Hematopoietic multipotent progenitor cell treated with erythropoietin and hydrocortisone succinate and interleukin-3 and kit ligand, for 4 days (in vitro differentiated cells): ENCODE measurements at regions not wholly inside any gene's neighbourhood (a gene's known extent, or its start where the extent isn't known, plus 50 kb on each side); places are given as distances from the start of the nearest gene placed in this dataset.

ENCODE experiments used
- DNase-seq: peaks from one replicate; pipeline ENCODE4 v3.0.0-alpha.2; 2015

DNA sequence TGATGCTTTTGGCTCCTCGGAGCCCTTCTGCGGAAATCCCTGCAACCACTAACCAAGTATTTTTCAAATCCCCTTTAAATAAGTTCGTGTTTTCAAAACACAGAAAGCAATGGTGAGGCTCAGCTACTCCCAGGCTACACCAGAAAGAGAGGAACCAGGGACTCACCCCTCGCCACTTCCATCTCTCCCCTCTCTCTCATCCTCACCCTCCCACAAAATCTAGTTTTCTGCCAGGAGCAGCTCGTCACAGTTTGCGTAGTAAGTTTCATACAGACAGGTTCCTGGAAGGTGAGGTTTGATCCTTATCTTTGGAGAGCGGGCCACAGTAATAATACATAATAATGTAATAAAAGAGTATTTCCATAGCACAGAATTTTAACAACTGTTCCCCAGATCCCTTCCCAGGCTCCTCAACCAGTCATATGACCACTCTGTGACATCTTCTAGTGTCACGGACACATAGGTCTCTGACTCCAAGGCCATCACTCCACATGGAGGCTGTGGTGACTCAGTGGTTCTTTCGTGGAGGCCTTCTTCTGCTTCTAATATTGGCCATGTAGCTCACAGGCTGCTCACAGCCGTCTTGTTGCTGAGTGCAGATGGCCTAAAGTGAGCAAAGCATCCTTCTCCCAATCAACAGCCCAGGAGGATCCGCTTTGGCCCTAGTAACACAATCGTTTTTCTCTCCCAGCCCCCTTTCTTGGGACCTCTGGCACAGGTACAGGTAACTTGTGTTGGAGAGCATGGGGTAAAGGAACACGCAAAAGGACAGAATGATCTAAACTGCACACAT is 295.7 kb downstream of the CDC5L start:
- no peak for DNase-seq

DNA sequence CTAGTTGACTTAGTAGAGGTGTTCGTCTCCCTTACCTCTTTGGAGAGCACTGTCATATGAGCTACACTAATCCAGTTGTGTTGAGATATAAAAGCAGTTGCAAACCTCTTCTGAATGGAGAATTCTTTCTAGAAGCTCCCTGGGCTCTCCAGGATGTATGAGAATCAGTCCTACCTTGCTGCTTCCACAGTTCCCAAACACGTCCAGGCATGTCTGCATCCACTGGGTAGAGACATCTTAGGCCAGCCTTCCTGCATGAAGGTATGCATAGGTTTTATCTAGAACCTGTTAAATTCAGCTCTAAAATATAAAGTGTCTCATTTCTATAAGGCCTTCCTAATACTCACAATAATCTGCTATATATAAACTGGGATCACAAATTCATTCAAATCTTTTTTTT is 297.7 kb downstream of the CDC5L start:
- no peak for DNase-seq

DNA sequence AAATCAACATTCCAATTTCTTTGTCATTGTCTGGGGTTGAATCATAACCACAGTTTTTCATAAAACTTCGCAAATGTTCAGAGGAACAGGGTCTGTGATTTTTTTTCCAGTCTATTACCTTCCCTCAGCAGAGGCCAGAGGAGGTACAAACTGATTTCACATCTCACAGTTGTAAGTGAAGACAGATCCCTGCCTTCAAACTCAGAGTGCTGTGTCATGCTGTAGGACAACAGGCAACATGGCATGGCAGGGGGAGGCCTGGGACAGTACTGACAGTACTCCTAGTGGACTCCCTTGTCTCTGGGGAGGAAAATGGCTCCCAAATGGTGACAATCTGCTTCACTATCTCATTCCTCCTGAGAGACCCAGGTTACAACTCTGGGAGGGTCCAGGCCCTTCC is 308.6 kb downstream of the CDC5L start:
- no peak for DNase-seq

DNA sequence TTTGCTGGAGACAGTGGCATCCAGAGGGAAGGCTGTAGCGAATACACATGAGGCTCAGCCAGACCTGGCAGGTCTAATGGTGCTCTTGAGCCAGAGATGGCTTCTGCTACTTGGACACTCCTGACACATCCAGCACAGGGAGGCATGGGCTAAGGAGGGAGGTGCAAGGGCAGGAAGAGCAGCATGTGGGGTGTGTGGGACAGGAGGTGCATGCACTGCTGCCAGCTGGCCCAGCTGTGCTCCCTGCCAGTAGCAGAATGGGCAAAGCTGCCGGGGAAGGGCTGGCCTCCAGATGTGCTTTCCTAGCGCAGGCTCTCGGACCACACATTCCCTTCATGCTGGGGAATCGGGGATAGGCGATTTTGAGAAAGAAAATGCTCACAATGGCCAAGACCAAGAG is 309.2 kb downstream of the CDC5L start:
- DNase-seq = no peak

DNA sequence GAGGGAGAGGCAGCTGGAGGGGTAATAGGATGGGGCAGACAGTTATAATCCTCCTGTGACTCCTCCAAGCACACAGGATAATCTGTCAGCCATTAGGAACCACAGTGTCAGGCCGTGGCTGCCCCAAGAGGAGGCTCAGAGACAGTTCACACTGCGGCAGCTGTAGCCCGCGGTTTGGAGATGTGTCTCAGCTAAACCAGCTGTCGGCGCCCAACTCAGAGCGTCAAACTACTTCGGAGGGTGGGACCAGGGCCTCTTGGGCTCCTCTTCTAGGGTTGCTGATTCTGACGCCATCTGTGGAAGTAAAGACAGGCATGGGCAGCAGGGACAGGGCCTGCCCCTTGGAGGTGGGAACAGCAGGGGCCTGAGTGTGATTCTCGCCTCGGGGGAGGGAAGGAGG is 309.8 kb downstream of the CDC5L start:
- DNase-seq = no peak

DNA sequence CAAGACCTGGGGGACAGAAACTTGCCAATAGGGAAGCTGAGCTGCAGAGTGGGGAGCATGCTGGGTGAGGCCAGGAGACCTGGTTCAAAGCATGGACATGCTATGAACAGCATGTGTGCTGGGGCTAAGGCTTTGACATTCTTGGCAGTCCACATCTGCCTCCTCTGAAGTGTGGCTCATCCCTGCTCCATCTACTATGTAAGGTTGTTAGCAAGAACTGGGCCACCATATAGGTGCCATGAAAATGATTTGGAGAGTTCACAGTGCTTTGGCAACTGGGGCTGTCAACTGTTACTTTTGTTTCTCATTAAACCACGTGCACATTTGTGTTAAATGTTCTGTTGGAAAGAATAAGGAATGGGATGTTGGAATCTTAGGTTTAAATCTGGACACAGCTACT is 311.1 kb downstream of the CDC5L start:
- no peak for DNase-seq

DNA sequence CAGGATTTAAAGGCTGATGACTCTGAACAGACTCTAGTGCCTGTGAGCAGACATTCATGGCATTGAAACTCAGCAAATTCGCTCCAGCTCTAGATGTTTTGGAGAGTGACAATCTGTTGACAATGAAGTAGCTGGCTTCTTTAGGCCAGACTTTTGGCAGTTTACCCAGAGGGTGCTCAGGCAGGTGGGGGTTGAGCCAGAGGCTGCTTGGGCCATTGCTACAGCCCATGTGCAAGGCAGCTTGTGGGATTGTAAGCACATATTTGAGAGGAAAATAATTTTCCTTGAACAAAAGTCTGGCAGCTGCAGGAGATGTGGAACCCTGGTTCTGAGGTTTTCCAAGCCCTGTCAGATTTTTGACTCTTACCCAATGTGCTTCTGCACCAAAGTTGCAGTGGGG is 311.6 kb downstream of the CDC5L start:
- no peak for DNase-seq

DNA sequence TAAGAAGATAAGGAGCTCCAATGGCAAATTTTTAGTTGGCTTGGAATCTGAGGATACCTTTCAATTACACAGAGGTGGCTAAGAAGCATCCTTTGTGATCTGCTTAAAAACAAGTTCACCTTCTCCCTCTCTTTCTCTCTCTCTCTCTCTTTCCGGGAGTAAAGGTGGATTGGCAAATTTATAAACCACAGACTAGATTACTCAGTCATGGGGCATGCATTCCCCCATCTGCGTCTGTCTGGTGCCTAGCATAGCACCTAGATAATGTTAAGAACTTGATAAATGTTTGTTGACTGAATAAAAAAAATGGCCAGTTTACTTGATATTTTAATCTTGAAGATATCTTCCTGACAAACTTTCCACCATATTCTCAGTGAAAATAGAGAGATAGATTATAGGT is 312.3 kb downstream of the CDC5L start:
- no peak for DNase-seq

DNA sequence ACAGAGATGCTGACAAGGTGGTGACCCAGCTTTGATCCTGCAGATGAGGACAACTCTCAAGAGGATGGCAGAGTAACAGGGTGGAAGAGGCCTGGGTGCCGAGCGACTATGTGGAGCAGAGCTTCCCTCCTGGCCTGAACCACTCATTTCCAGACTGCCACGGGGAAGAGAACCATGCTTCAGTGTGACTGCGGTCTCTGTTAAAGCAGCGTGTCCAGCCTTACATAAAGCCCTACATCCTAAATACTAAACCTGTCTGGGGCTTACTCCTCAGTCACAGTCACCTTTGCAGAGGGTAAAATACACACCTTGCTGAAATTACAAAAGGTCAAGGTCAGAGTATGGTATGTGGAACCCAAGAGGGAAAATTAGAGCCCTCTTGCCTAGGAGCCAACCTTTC is 312.9 kb downstream of the CDC5L start:
- no peak for DNase-seq

DNA sequence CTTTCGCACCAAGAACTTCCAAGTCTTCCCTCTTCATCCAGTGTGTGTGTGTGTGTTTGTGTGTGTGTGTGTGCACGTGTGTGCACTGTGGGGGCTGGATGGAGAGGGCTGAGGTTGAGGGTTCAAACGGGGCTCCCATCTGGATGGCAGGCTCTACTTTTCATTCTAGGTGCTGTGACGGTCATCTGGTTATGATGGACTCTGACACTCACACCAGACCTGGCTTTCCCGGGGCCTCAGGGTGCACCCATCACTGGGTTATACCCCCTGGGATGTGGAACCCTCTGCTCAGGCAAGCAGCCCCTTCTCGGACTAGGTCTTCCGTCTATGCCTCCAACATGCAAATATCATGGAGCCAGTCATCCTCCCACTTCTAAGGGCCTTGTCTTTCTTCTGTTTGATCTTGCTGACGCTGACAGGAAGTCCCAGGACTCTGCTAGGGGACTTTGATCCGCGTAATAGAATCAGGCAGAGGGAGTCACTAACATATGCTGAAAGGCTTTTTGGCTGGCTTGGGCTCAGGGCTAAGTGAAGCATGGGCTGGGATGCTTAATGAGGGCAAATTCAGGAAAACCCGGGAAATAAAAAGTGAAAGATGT is 313.6 kb downstream of the CDC5L start:
- no peak for DNase-seq

DNA sequence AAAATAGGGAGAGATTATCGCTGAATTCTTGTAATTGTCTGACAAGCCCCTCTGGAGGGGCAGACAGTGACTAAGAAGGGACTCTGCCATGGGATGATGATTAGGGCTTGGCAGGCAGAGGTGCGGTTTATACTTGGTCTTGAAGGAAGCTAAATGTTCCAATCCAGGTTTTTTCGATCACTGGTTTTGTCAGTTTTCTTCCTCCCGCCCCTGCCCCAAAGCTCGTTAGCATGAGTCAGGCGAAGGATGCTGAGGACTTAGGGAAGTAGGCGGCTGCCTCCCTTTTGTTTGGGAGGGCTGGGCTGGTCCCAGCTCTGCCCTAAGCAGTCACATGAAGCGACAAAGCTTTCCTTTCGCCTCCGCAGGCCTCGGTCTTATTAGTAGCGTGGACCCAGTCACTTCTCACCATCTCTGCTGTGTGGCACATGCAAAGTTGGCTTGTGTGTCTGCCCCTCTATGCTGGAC is 314.2 kb downstream of the CDC5L start:
- DNase-seq = no peak

DNA sequence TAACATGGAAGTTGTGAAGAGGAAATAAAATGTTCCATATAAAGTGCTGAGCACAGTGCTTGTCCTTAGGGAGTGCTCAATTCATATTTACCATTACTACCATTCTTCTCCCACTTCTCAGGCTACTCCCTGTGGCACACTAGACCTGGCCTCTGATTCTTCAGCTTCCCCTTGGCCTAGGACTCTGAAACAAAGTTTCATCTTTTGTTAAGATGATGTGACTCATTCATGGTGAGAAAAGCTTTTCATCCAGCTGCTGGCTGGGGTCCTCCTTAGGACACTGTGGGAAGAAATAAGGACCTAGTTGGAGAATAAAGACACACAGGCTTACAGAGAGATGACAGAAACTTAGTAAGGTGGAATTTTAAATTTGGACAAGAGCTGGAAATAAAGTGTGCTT is 314.8 kb downstream of the CDC5L start:
- DNase-seq = no peak

DNA sequence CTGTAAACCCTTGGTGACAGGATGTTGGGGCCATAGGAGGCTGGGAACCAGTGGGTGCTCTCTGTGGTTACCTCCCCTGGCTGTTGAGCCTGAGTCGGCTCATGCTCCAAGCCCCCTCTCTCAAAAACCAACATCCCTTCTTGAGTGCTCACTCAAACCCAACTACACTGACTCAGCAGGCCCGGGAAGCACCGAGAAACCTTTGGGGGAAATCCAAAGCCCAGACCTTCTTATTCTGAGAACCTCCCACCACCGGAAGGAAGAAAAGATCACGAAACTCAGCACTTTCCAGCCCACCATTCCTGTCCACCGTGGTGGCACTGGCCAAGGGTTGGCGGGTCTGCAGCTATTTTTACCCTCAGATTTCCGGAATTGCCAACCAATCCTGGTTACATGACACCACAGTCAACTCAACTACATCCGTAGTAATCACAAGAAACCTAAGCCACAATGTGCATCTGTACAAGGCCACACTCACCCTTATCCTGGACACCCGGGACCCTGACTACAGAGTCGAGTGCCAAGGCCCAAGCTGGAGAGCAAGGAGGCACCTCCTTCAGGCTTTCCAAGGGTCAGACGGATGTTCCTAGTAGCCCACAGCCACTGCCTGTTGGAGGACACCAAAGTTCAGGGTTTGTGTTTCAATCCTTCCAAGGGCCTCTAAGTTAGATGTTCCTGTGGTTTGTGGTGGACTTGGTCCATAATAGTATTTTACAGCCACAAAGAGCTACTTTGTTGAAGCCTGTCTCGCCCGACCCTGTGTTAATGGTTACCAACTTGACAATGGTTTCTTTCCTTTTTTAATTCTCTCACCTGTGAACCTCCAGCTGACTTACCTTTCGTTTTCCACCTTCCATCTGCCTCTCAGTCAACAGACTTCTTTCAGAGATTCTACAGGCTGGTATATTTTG is 317.0 kb downstream of the CDC5L start:
- DNase-seq = no peak

DNA sequence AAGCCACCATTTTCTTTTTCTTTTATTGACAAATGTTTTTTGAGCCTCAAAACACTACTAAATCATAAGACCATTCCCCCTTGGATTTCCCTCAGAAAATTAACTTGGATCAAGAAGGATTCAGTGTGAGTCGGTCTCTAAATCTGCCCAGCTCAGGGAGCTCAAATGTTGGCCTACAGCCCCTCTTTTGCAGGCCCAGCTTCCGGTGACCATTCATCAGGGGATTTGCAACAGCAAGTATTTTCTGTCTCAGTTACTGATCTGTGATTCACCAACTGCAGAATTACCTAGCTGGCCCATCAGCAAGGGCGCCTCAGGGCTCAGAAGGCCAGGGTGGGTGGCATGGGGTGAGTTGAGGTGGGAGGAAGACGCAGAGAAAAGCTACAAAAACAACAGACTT is 318.1 kb downstream of the CDC5L start:
- no peak for DNase-seq

DNA sequence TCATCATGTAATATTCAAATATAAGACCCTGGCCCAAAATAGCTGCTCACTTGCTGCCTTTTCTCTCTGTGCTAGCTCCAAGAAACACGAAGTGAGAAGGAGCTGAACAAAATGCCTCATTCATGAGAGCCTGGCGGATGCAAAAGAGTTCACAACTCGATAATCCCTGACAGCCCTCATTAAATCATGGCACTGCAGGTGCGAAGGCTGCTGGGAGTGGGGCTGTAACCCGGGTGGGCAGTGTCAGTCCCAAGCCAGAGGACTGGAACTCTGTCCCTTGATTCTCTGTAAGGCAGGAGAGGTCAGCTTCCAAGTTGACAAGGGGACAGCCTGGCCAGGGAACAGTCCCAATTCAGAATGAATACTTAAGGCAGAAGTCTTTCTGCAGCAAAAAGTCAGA is 318.5 kb downstream of the CDC5L start:
- DNase-seq = no peak

DNA sequence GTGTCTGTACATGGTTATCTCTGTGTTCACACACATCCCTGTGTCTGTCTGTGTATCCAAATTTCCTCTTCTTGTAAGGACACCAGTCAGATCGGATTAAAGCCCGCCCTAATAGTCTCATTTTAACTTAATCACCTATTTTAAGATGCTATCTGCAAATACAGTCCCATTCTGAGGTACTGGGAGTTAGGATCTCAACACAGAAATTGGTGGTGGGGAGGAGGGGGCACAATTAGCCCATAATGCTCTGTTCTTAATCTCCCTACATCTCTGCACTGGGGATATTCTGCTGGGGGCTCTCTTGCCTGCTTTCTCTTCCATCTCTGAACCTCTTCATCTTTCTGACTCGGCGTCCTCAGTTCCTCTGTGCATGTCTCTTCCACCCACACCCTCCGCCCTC is 320.7 kb downstream of the CDC5L start:
- DNase-seq = peak; percentile 8

DNA sequence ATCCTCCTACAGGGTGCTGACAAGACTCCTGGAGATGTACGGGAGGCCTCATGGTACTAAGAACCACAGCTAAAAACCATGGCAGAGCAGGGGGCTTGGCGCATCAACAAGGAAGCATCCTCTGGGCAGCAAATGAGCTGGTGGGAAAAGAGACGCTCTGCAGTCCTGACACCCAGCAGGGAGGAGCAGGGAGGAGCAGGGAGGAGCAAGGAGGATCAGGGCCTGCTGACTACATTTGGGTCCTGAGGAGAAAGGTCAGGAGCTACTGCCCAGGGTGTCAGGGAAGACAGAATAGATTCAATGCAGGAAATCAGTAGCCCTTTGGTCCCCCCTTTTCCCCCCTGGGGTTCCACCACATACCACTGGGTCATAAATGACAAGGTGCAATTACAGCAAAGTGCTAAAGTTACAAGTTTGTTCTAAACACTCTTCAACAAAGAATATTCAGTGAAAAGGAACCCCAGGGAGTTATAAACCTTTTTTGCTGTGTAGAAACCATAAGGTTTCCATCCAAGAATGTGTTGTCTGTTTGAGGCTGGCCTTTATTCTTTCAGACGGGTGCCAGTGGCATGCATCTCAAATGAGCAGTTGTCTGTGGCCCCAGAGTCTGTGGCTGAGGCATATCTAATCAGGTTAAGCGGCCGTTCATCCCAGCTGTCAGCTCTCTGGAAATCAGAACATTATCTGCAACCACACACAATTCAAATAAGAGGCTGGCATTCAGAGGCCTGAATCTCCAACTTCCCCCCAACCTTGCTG is 325.0 kb downstream of the CDC5L start:
- peak; percentile 78 for DNase-seq

DNA sequence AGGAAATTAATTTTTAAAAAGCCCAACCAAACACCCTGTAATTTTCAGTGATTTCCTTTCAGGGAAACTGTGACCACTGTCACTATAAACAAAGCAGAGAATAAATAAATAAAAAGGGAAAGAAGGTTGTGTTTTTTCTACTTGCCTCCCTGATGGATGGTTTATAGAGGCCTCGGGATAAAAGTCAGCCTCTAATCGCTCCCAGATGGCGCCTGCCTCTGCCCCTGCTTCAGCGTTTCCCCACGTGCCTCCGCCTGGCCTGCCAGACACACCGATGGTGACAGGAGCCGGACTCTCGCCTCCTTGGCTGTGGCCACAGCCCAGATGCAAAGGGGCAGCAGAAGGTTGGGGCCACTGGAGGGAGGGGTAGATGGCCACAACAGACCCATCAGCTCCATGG is 327.7 kb downstream of the CDC5L start:
- no peak for DNase-seq

DNA sequence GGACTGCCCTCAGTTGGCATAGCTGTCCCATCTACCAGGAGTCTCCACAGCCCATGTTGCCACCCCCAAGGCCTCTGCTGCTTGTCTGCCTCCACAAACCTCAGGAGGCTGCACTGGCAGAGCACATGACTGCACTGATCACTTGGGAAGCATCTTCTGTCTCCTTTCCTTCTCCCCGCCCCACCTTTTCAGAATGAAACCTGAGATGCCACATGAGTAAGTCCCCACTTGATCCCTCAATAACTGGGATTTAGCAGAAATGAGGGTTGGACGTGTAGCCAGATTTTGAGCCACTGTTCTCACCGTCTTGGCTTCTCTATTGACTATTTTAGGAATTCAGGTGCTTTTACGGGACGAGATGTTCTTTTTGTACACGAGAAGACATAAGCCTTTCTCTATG is 328.4 kb downstream of the CDC5L start:
- DNase-seq = no peak

DNA sequence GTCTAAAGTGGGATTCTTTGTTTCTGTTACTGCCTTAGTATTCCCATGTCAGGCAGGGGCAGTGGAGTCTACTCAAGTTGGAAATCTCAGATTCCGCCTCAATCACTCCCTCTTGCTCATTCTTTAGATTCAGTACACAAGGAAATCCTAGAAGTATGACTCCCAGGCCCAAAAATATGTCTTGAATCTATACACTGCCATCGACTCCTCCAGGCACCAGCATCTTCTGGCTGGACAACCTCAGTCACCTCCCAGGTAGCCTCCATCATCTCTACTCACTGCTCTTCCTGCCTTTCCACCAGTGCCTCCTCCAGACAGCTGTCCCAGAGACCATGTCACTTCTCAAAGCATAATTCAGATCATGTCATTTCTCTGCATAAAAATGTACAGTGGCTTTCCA is 329.9 kb downstream of the CDC5L start:
- DNase-seq = no peak

DNA sequence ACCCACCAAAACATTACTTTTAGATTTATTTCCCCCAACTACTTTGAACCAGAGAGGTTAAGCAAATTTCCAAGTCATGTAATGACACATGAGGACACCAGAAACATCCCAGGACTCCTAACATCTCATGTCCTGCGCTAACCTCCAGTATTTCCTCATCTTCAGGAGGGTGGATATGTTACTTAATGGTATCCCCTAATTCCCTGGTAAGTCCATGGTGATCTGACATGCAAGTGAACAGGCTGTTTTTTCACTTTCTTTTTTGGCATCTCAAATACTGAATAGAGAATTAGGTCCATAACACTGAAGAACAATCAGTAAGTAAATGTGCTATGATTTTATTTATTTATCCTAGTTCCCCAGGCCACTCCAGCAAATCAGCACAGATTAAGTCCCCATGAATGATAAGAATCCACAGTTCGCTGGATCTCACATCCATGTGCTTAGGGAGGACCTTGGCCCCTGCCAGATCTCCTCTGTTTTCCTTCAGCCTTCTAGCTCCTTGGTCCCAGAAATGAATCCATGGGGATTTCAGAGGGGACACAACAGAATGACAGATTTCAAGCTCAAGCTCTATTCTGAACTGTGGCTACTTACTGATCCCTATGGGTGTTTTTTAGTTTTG is 334.6 kb downstream of the CDC5L start:
- no peak for DNase-seq

DNA sequence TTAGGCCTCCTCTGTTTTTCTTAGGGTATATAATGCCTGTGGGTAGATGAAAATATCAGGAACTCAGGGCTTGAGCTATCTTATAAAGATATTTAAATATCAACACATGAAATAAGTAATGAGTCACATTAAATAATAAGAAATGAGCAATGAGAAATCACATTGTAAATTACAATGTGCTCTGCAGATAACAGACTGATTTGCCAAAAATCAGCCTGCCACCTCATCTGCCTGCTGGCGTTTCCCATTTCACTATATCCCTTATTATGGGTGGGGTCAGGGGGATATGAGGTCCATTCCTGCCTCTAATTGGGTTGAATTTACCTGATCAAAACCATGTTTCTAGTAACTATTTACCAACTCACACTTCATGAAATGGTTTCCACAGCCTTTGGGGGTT is 335.2 kb downstream of the CDC5L start:
- DNase-seq = no peak
